SK-N-MC (cell line): ENCODE measurements at regions not wholly inside any gene's neighbourhood (a gene's known extent, or its start where the extent isn't known, plus 50 kb on each side); places are given as distances from the start of the nearest gene placed in this dataset.

Experiments
- DNase-seq: peaks from one replicate; pipeline ENCODE4 v3.0.0-alpha.2; 2011; ENCODE audit warnings: low read depth, low spot score
- H3K27ac ChIP-seq: fragments of 200-600 bp; sonication (generic); 2 replicates; pipeline ENCODE4 v1.5.1; 2016; ENCODE audit warnings: mixed run types
- H3K36me3 ChIP-seq: fragments of 200-600 bp; sonication (generic); 2 replicates; pipeline ENCODE4 v1.6.1; 2017; ENCODE audit warnings: antibody characterized with exemption, low read length, mixed read lengths; ENCODE audit not compliant: insufficient read depth
- H3K4me3 ChIP-seq: fragments of 200-600 bp; sonication (generic); 2 replicates; pipeline ENCODE4 v1.5.1; 2016
- H3K9ac ChIP-seq: fragments of 200-600 bp; sonication (generic); 2 replicates; pipeline ENCODE4 v1.8.0; 2017; ENCODE audit warnings: mixed run types, mixed read lengths; ENCODE audit not compliant: insufficient read length
- H3K9me3 ChIP-seq: fragments of 200-600 bp; sonication (generic); 2 replicates; pipeline ENCODE4 v1.6.1; 2017; ENCODE audit warnings: low read depth, mild to moderate bottlenecking, antibody characterized with exemption, low read length, moderate library complexity, mixed read lengths
- EZH2 ChIP-seq: fragments of 200-600 bp; sonication (generic); IDR thresholded peaks from one replicate; pipeline ENCODE4 v1.6.1; 2017; ENCODE audit warnings: antibody characterized with exemption
- FOXP2 ChIP-seq: optimal IDR thresholded peaks from 2 replicates; pipeline ENCODE3; 2011; ENCODE audit warnings: mild to moderate bottlenecking, moderate library complexity; ENCODE audit not compliant: insufficient read depth; ENCODE audit errors: extremely low read length, control extremely low read depth
- POLR2AphosphoS5 ChIP-seq: IDR thresholded peaks from 2 replicates; pipeline ENCODE4 v1.6.1; 2012; ENCODE audit warnings: mild to moderate bottlenecking, low read depth, low read length, borderline replicate concordance

- peak; percentile 18 for DNase-seq
- H3K27ac ChIP-seq, result no peak overlapping the region; the same call in 1 of the 2 replicates
- H3K36me3 ChIP-seq, result no peaks in the 10 kb centered on the region
- no peaks in the 10 kb centered on the region for H3K9me3 ChIP-seq
- no peak overlapping the region for H3K4me3 ChIP-seq
- TF ChIP-seq EZH2 (no peak), FOXP2 (no peak), POLR2AphosphoS5 (no peak)
- H3K9ac ChIP-seq, result no peak overlapping the region
These were observed 137.4 kb upstream of the COX10 start for GRCh38 chr17:13931800-13932460.

- no peak overlapping the region for H3K9ac ChIP-seq
- no peak overlapping the region for H3K27ac ChIP-seq
- no peak for TF ChIP-seq EZH2
- no peak for TF ChIP-seq POLR2AphosphoS5
- TF ChIP-seq FOXP2, result no peak
- DNase-seq, result no peak
- no peak overlapping the region for H3K4me3 ChIP-seq
- no peaks in the 10 kb centered on the region for H3K36me3 ChIP-seq
- H3K9me3 ChIP-seq, result no peaks in the 10 kb centered on the region
These were observed 135.6 kb upstream of the COX10 start for GRCh38 chr17:13933441-13934276.

- DNase-seq, result no peak
- Histone ChIP-seq H3K9ac (no peak overlapping the region), H3K27ac (no peak overlapping the region), H3K4me3 (no peak overlapping the region), H3K9me3 (no peaks in the 10 kb centered on the region), H3K36me3 (no peaks in the 10 kb centered on the region)
- TF ChIP-seq POLR2AphosphoS5 (no peak), FOXP2 (no peak), EZH2 (no peak)
These were observed 130.1 kb upstream of the COX10 start for GRCh38 chr17:13939222-13939621.

- TF ChIP-seq POLR2AphosphoS5, result no peak
- no peak for TF ChIP-seq FOXP2
- no peak for TF ChIP-seq EZH2
- Histone ChIP-seq H3K9me3 (no peaks in the 10 kb centered on the region), H3K27ac (no peak overlapping the region), H3K36me3 (no peaks in the 10 kb centered on the region), H3K4me3 (no peak overlapping the region), H3K9ac (no peak overlapping the region)
- DNase-seq, result no peak
These were observed 128.2 kb upstream of the COX10 start for GRCh38 chr17:13940858-13941665.

- H3K27ac ChIP-seq, result no peak overlapping the region
These were observed 127.5 kb upstream of the COX10 start for GRCh38 chr17:13941781-13942180.

GRCh38 chr17:13943909-13944308 is 125.4 kb upstream of the COX10 start:
- Histone ChIP-seq H3K9ac (no peak overlapping the region), H3K9me3 (no peaks in the 10 kb centered on the region), H3K4me3 (no peak overlapping the region), H3K27ac (no peak overlapping the region), H3K36me3 (no peaks in the 10 kb centered on the region)
- no peak for DNase-seq
- no peak for TF ChIP-seq EZH2
- no peak for TF ChIP-seq FOXP2
- TF ChIP-seq POLR2AphosphoS5, result no peak

More at GRCh38 chr17:13941781-13942180, 127.5 kb upstream of the COX10 start:
- H3K36me3 ChIP-seq, result no peaks in the 10 kb centered on the region
- H3K9ac ChIP-seq, result no peak overlapping the region
- no peak for DNase-seq
- no peaks in the 10 kb centered on the region for H3K9me3 ChIP-seq
- no peak overlapping the region for H3K4me3 ChIP-seq
- TF ChIP-seq EZH2, result no peak

GRCh38 chr17:13947499-13947898 is 121.8 kb upstream of the COX10 start:
- no peak for DNase-seq
- Histone ChIP-seq H3K4me3 (no peak overlapping the region), H3K9ac (no peak overlapping the region), H3K27ac (no peak overlapping the region), H3K36me3 (no peaks in the 10 kb centered on the region), H3K9me3 (no peaks in the 10 kb centered on the region)
- TF ChIP-seq FOXP2 (no peak), EZH2 (no peak)

GRCh38 chr17:13952009-13952750 is 117.1 kb upstream of the COX10 start:
- TF ChIP-seq POLR2AphosphoS5 (no peak), EZH2 (no peak), FOXP2 (no peak)
- H3K9me3 ChIP-seq, result no peaks in the 10 kb centered on the region
- no peak for DNase-seq

More at GRCh38 chr17:13952009-13952750, 117.1 kb upstream of the COX10 start:
- Histone ChIP-seq H3K9ac (no peak overlapping the region), H3K4me3 (no peak overlapping the region), H3K27ac (no peak overlapping the region), H3K36me3 (no peaks in the 10 kb centered on the region)
